ENCODE measurements at regions not wholly inside any gene's neighbourhood (a gene's known extent, or its start where the extent isn't known, plus 50 kb on each side); places are given as distances from the start of the nearest gene placed in this dataset.

DNA sequence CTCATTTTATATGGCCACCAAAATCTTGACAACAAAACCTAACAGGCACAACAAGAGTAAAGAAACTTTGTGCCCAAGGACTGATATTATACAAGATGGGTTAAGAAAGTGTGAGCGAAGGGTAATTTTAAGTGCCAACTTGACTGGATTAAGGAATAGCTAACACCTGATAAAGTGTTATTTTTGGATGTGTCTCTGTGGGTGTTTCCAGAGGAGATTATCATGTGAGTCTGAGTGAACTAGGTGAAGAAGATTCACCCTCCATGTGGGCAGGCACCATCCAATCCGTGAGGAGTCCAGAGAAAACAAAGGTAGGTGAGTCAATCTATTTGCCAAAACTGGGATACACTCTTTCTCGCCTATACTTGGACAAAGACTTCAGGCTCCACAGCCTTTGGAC, 461.6 kb downstream of the ETS1 start:
- Histone ChIP-seq H3K4me2 (no peak overlapping the region), H3K27ac (no peak overlapping the region), H3K4me3 (no peak overlapping the region), H3K9me3 (no peaks in the 10 kb centered on the region), H3K4me1 (no peaks in the 10 kb centered on the region)
- ATAC-seq, result no peak
- ChIA-PET POLR2A (no interaction called here), CTCF (no interaction called here)
- no peak for DNase-seq (ENCODE audit: low read depth in 1 of 2, low spot score in 1 of 2)
- FAIRE-seq, result no peak
- TF ChIP-seq CHD2 (IDR thresholded peaks at IDR 0.05; ENCODE audit: low read length, partially characterized antibody), result no peak
- TF ChIP-seq, protein P1, sequence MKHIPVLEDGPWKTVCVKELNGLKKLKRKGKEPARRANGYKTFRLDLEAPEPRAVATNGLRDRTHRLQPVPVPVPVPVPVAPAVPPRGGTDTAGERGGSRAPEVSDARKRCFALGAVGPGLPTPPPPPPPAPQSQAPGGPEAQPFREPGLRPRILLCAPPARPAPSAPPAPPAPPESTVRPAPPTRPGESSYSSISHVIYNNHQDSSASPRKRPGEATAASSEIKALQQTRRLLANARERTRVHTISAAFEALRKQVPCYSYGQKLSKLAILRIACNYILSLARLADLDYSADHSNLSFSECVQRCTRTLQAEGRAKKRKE (CRISPR knock-in tag; IDR thresholded peaks at IDR 0.05; ENCODE audit: low read depth), result no peak
- no peak for TF ChIP-seq HOXB13 (CRISPR knock-in tag; IDR thresholded peaks at IDR 0.05; ENCODE audit: low read depth)
- 40% methylated on average over 3 of the region's 3 CpGs for WGBS (ENCODE audit: missing lambda C conversion rate)

DNA sequence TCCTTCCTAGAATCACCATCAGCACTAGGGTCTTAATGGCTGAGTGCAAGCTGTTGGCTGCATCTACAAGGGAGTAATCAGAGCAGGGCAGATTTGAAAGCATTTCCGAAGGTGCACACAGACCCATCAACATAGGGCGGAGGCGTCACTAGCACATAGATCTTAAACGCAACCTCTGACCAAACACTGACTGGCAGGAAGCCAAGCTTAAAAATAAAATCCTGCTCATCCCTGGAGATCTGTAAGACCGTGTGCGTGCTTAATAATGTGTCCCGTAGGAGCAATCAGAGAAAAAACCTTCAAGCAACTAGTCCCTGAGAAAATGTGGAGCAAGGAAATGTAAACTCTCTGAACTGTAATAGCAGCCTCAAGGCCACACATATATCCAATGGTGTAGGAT, 470.5 kb downstream of the ETS1 start:
- WGBS (ENCODE audit: missing lambda C conversion rate), result 37% methylated on average over 7 of the region's 7 CpGs
- ATAC-seq (no peak), FAIRE-seq (no peak), DNase-seq (ENCODE audit: low read depth in 1 of 2, low spot score in 1 of 2) (no peak)
- H3K9me3 ChIP-seq, result no peaks in the 10 kb centered on the region
- no peak for TF ChIP-seq HOXA7 (CRISPR knock-in tag; IDR thresholded peaks at IDR 0.05)
- TF ChIP-seq EHF (CRISPR knock-in tag; IDR thresholded peaks at IDR 0.05), result no peak
- TF ChIP-seq RCOR1 (IDR thresholded peaks at IDR 0.05; ENCODE audit: low read depth, low read length), result no peak
- TF ChIP-seq MAZ (IDR thresholded peaks at IDR 0.05; ENCODE audit: borderline replicate concordance, low read depth, low read length), result no peak
- TF ChIP-seq GATA3 (IDR thresholded peaks at IDR 0.05; ENCODE audit: borderline replicate concordance), result no peak
- TF ChIP-seq JUN (IDR thresholded peaks at IDR 0.05), result no peak
- TF ChIP-seq, protein P2, sequence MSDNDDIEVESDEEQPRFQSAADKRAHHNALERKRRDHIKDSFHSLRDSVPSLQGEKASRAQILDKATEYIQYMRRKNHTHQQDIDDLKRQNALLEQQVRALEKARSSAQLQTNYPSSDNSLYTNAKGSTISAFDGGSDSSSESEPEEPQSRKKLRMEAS (IDR thresholded peaks at IDR 0.05), result no peak
- TF ChIP-seq CHD2 (IDR thresholded peaks at IDR 0.05; ENCODE audit: low read length, partially characterized antibody), result no peak
- no peak for TF ChIP-seq ZSCAN20 (CRISPR knock-in tag; IDR thresholded peaks at IDR 0.05)
- TF ChIP-seq TP53 (CRISPR knock-in tag; IDR thresholded peaks at IDR 0.05), result no peak
- no peak for TF ChIP-seq PHF8 (IDR thresholded peaks at IDR 0.05; ENCODE audit: borderline replicate concordance, low read depth)
- TF ChIP-seq EHMT2 (IDR thresholded peaks at IDR 0.05; ENCODE audit: low read depth), result no peak
- TF ChIP-seq FOSB (CRISPR knock-in tag; IDR thresholded peaks at IDR 0.05), result no peak
- TF ChIP-seq POLR2A (IDR thresholded peaks at IDR 0.05; ENCODE audit: low read length), result no peak
- TF ChIP-seq, protein P3, sequence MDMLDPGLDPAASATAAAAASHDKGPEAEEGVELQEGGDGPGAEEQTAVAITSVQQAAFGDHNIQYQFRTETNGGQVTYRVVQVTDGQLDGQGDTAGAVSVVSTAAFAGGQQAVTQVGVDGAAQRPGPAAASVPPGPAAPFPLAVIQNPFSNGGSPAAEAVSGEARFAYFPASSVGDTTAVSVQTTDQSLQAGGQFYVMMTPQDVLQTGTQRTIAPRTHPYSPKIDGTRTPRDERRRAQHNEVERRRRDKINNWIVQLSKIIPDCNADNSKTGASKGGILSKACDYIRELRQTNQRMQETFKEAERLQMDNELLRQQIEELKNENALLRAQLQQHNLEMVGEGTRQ (IDR thresholded peaks at IDR 0.05), result no peak
- TF ChIP-seq RNF2 (IDR thresholded peaks at IDR 0.05; ENCODE audit: borderline replicate concordance, low read depth), result no peak
- no peak for TF ChIP-seq SREBF2 (IDR thresholded peaks at IDR 0.05)
- no peak for TF ChIP-seq NPAS2 (CRISPR knock-in tag; IDR thresholded peaks at IDR 0.05; ENCODE audit: borderline replicate concordance)
- no peak for TF ChIP-seq RARB (CRISPR knock-in tag; IDR thresholded peaks at IDR 0.05)
- no peaks in the 10 kb centered on the region for H3K4me1 ChIP-seq
- H3K27ac ChIP-seq, result no peak overlapping the region
- CTCF ChIA-PET, result no interaction called here
- H3K4me3 ChIP-seq, result no peak overlapping the region
- POLR2A ChIA-PET, result no interaction called here
- no peak overlapping the region for H3K4me2 ChIP-seq

DNA sequence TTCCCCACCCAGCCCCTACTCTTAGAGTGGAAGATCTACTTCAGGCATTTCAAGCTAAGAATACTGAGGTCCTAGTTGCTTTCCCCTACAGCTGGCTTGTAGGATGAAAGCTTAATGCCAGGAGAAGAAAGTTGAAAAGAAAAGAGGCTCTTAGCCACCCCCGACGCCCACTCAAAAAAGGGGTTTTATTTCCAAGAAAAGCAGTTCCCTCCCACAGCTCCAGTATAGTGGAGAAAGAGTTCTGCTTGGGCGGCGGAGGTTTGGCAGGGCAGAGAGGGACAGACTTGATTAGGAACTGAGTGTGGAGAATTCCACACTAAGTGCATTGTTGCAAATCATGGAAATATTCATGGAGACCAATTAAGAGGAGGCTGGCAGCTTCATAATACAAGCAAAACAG, 470.9 kb downstream of the ETS1 start:
- ATAC-seq, result no peak
- no peak for FAIRE-seq

More for the DNA sequence above, 470.9 kb downstream of the ETS1 start:
- no peaks in the 10 kb centered on the region for H3K4me1 ChIP-seq
- WGBS (ENCODE audit: missing lambda C conversion rate), result 29% methylated on average over 4 of the region's 4 CpGs
- ChIA-PET POLR2A (no interaction called here), CTCF (no interaction called here)
- H3K9me3 ChIP-seq, result no peaks in the 10 kb centered on the region
- H3K4me3 ChIP-seq, result no peak overlapping the region
- no peak overlapping the region for H3K4me2 ChIP-seq
- TF ChIP-seq ZSCAN20 (CRISPR knock-in tag; IDR thresholded peaks at IDR 0.05) (no peak), EHMT2 (IDR thresholded peaks at IDR 0.05; ENCODE audit: low read depth) (no peak), ZC3H11A (IDR thresholded peaks at IDR 0.05) (no peak), FOSB (CRISPR knock-in tag; IDR thresholded peaks at IDR 0.05) (no peak), ZNF302 (CRISPR knock-in tag; IDR thresholded peaks at IDR 0.05) (no peak), MAZ (IDR thresholded peaks at IDR 0.05; ENCODE audit: borderline replicate concordance, low read depth, low read length) (no peak), PHF8 (IDR thresholded peaks at IDR 0.05; ENCODE audit: borderline replicate concordance, low read depth) (no peak)
- TF ChIP-seq, protein P4, sequence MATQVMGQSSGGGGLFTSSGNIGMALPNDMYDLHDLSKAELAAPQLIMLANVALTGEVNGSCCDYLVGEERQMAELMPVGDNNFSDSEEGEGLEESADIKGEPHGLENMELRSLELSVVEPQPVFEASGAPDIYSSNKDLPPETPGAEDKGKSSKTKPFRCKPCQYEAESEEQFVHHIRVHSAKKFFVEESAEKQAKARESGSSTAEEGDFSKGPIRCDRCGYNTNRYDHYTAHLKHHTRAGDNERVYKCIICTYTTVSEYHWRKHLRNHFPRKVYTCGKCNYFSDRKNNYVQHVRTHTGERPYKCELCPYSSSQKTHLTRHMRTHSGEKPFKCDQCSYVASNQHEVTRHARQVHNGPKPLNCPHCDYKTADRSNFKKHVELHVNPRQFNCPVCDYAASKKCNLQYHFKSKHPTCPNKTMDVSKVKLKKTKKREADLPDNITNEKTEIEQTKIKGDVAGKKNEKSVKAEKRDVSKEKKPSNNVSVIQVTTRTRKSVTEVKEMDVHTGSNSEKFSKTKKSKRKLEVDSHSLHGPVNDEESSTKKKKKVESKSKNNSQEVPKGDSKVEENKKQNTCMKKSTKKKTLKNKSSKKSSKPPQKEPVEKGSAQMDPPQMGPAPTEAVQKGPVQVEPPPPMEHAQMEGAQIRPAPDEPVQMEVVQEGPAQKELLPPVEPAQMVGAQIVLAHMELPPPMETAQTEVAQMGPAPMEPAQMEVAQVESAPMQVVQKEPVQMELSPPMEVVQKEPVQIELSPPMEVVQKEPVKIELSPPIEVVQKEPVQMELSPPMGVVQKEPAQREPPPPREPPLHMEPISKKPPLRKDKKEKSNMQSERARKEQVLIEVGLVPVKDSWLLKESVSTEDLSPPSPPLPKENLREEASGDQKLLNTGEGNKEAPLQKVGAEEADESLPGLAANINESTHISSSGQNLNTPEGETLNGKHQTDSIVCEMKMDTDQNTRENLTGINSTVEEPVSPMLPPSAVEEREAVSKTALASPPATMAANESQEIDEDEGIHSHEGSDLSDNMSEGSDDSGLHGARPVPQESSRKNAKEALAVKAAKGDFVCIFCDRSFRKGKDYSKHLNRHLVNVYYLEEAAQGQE (IDR thresholded peaks at IDR 0.05), result no peak
- no peak for DNase-seq (ENCODE audit: low read depth in 1 of 2, low spot score in 1 of 2)
- H3K27ac ChIP-seq, result no peak overlapping the region
